SK-N-SH treated with all-trans-retinoic acid at 6 μM for 48 hours (cell line): ENCODE measurements at regions not wholly inside any gene's neighbourhood (a gene's known extent, or its start where the extent isn't known, plus 50 kb on each side); places are given as distances from the start of the nearest gene placed in this dataset.

Experiments used
- ARNTL ChIP-seq: fragments of 450-650 bp; formaldehyde crosslinking; IDR thresholded peaks from 2 replicates; pipeline ENCODE4 v1.5.0; 2020; ENCODE audit warnings: low read depth, mild to moderate bottlenecking, moderate library complexity, borderline replicate concordance
- CREB5 ChIP-seq: fragments of 250-450 bp; sonication (Bioruptor Pico); IDR thresholded peaks from 2 replicates; pipeline ENCODE4 v1.5.1; 2020; ENCODE audit warnings: low read depth, mild to moderate bottlenecking, moderate library complexity
- CSDC2 ChIP-seq: fragments of 250-450 bp; sonication (Bioruptor Pico); IDR thresholded peaks from 2 replicates; pipeline ENCODE4 v1.5.0; 2020; ENCODE audit warnings: mild to moderate bottlenecking, moderate library complexity
- ISL1 ChIP-seq: fragments of 250-450 bp; sonication (Bioruptor Pico); IDR thresholded peaks from 2 replicates; pipeline ENCODE4 v2.1.2; 2022; ENCODE audit warnings: mild to moderate bottlenecking, moderate library complexity
- PATZ1 ChIP-seq: fragments of 250-450 bp; sonication (Bioruptor Pico); IDR thresholded peaks from 2 replicates; pipeline ENCODE4 v1.8.0; 2020; ENCODE audit warnings: mild to moderate bottlenecking, moderate library complexity, borderline replicate concordance
- RARB ChIP-seq: fragments of 250-450 bp; sonication (Bioruptor Pico); IDR thresholded peaks from 2 replicates; pipeline ENCODE4 v1.8.0; 2021; ENCODE audit warnings: mild to moderate bottlenecking, moderate library complexity
- SNAI2 ChIP-seq: fragments of 250-450 bp; sonication (Bioruptor Pico); IDR thresholded peaks from 2 replicates; pipeline ENCODE4 v1.5.0; 2020; ENCODE audit warnings: mild to moderate bottlenecking, moderate library complexity
- TCF4 ChIP-seq: fragments of 250-450 bp; sonication (Bioruptor Pico); IDR thresholded peaks from 2 replicates; pipeline ENCODE4 v1.8.0; 2021; ENCODE audit warnings: mild to moderate bottlenecking, moderate library complexity, borderline replicate concordance
- ZFP3 ChIP-seq: fragments of 250-450 bp; sonication (Bioruptor Pico); IDR thresholded peaks from 2 replicates; pipeline ENCODE4 v1.5.0; 2020; ENCODE audit warnings: mild to moderate bottlenecking, moderate library complexity
- ZNF70 ChIP-seq: fragments of 450-650 bp; formaldehyde crosslinking; IDR thresholded peaks from 2 replicates; pipeline ENCODE4 v1.5.0; 2020; ENCODE audit warnings: mild to moderate bottlenecking, moderate library complexity

- TF ChIP-seq SNAI2 (no peak), ARNTL (CRISPR knock-in tag) (no peak), CREB5 (no peak), ISL1 (CRISPR knock-in tag) (no peak), TCF4 (no peak), PATZ1 (CRISPR knock-in tag) (no peak), RARB (no peak), ZNF70 (CRISPR knock-in tag) (no peak), ZFP3 (no peak), CSDC2 (CRISPR knock-in tag) (no peak)
These were observed 1303.9 kb upstream of the PIK3C3 start for GRCh38 chr18:40651163-40651562.
